Stimulated activated CD4-positive, alpha-beta T cell treated with anti-CD3 and anti-CD28 coated beads, TNF-alpha, amount 100 ng/mL, for 1 hour (primary cell): ENCODE measurements at regions not wholly inside any gene's neighbourhood (a gene's known extent, or its start where the extent isn't known, plus 50 kb on each side); places are given as distances from the start of the nearest gene placed in this dataset.

ENCODE experiments used
- DNase-seq, 3 donors: peaks; one replicate each; pipeline ENCODE4 v3.0.0-alpha.2; 2020; ENCODE audit warnings: low read depth in 3 of 3, low spot score in 1 of 3

- DNase-seq, result no peak
Observed at GRCh38 chr12:126481688-126482087, 1416.5 kb downstream of the AACS start.

- DNase-seq, result no peak
Observed at GRCh38 chr12:126482238-126482889, 1417.1 kb downstream of the AACS start.

GRCh38 chr12:126483145-126484068, 1418.2 kb downstream of the AACS start:
- no peak for DNase-seq

GRCh38 chr12:126487431-126487980, 1422.3 kb downstream of the AACS start:
- DNase-seq, result no peak

- no peak for DNase-seq
Observed at GRCh38 chr12:126488806-126489205, 1423.6 kb downstream of the AACS start.

GRCh38 chr12:126492181-126492580, 1426.9 kb downstream of the AACS start:
- DNase-seq, result no peak

GRCh38 chr12:126493366-126494108, 1428.3 kb downstream of the AACS start:
- DNase-seq, result no peak

GRCh38 chr12:126496201-126496600, 1431.0 kb downstream of the AACS start:
- DNase-seq, result no peak

GRCh38 chr12:126506426-126507182, 1441.4 kb downstream of the AACS start:
- DNase-seq, result no peak

GRCh38 chr12:126507231-126507630, 1442.0 kb downstream of the AACS start:
- DNase-seq, result no peak

GRCh38 chr12:126509572-126509971, 1444.3 kb downstream of the AACS start:
- no peak for DNase-seq

GRCh38 chr12:126510630-126511029, 1445.4 kb downstream of the AACS start:
- DNase-seq, result no peak

- DNase-seq, result no peak
Observed at GRCh38 chr12:126512916-126513913, 1448.0 kb downstream of the AACS start.

GRCh38 chr12:126518596-126519200, 1453.5 kb downstream of the AACS start:
- DNase-seq, result no peak

- no peak for DNase-seq
Observed at GRCh38 chr12:126519833-126520232, 1454.6 kb downstream of the AACS start.

- no peak for DNase-seq
Observed at GRCh38 chr12:126523891-126524290, 1458.7 kb downstream of the AACS start.

GRCh38 chr12:126534495-126534894, 1469.3 kb downstream of the AACS start:
- no peak for DNase-seq

- no peak for DNase-seq
Observed at GRCh38 chr12:126534942-126535341, 1469.7 kb downstream of the AACS start.

GRCh38 chr12:126535971-126536370, 1470.7 kb downstream of the AACS start:
- no peak for DNase-seq
